ENCODE measurements at regions not wholly inside any gene's neighbourhood (a gene's known extent, or its start where the extent isn't known, plus 50 kb on each side); places are given as distances from the start of the nearest gene placed in this dataset.
A peak's percentile ranks its signal among the peaks of the same experiment; 100 is the strongest.

- TF ChIP-seq JUN (IDR thresholded peaks at IDR 0.05) (no peak), MAX (IDR thresholded peaks at IDR 0.05) (no peak), MYC (IDR thresholded peaks at IDR 0.05; ENCODE audit: borderline replicate concordance, low read length) (no peak), POLR2A (IDR thresholded peaks at IDR 0.05; ENCODE audit: low read length) (peak; percentile 33; the same call in 1 of the 2 replicates)
Measured at GRCh38 chr6:26284537-26285142, 80.4 kb upstream of the BTN3A2 start.

Measured in A549 (cell line).